ENCODE measurements at regions not wholly inside any gene's neighbourhood (a gene's known extent, or its start where the extent isn't known, plus 50 kb on each side); places are given as distances from the start of the nearest gene placed in this dataset.

DNA sequence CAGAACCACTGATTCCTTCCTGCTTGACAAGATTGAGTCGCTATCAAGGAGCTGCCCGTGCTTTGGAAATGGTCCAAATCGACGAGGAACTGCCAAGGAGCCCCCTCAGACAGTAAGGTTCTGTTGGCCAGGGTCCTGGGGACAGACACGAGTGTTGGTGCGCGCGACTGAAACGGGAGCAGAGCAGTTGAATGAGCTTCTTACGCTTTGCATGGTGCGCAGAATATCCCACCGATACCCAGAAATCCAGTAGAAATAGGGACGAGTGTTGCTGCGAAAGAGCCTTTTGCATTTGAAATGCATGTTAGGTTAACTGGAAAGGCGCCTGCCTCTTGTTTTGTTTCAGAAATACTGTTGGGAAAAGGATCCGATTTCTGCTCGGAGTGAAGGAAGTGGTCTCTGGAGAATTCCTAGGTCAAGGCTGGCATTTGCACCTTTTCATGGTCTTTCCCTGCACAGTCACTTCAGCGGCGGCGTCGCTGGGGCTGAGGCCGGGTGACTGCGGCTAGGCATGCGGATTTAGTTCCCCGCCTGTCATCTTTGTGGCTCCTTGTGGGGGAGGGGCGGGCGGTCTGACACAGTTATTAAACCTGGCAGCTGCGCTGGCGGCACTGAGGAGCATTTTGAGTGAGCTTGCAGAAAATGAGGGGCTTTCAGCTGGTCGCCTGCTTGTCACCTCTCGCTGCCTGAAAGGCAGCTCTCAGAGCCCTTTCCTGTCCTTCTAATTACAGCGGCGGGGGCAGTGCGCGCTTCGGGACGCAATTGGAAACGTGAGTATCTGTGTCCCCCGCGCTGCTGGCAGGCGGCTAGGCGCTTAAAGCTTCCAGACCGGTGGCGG lies 51.5 kb upstream of the TRIM2 start:
- no peak for TF ChIP-seq CTCF (IDR thresholded peaks at IDR 0.05 in 4 of 5, conservative IDR thresholded peaks at IDR 0.05 in 1 of 5)
- no peak for TF ChIP-seq POLR2A (IDR thresholded peaks at IDR 0.05)

Measured in gastrocnemius medialis (tissue), 4 donors.